Lung (tissue), 11 donors: ENCODE measurements at regions not wholly inside any gene's neighbourhood (a gene's known extent, or its start where the extent isn't known, plus 50 kb on each side); places are given as distances from the start of the nearest gene placed in this dataset.

Source experiments
- ATAC-seq: fragments of 200-7000 bp; cut with Tn5 transposase; one replicate; pipeline ENCODE4 v1.9.1; 2020; ENCODE audit warnings: moderate number of reproducible peaks; ENCODE audit not compliant: insufficient read depth, low FRiP score
- DNase-seq, 3 donors: peaks; one replicate each; pipeline ENCODE4 v3.0.0-alpha.2; 2013 to 2017
- H3K27ac ChIP-seq, 2 donors: one replicate each; pipeline ENCODE4 v1.5.1; 2013; ENCODE audit warnings: mild to moderate bottlenecking in 2 of 2, moderate library complexity in 2 of 2, control low read depth in 1 of 2, inconsistent platforms in 1 of 2, low read depth in 1 of 2, low read length in 1 of 2
- H3K27me3 ChIP-seq, 3 donors: one replicate each; pipeline ENCODE4 v1.5.1; 2013; ENCODE audit warnings: low read length in 2 of 3; ENCODE audit not compliant: control insufficient read depth in 3 of 3, insufficient read depth in 3 of 3
- H3K36me3 ChIP-seq, 4 donors: one replicate each; pipeline ENCODE4 v1.5.1; 2013; ENCODE audit warnings: low read length in 4 of 4, mild to moderate bottlenecking in 1 of 4, moderate library complexity in 1 of 4; ENCODE audit not compliant: control insufficient read depth in 4 of 4, insufficient read depth in 4 of 4
- H3K4me1 ChIP-seq, 5 donors: one replicate each; pipeline ENCODE4 v1.5.1; 2013; ENCODE audit warnings: low read length in 5 of 5, mild to moderate bottlenecking in 2 of 5, moderate library complexity in 1 of 5; ENCODE audit not compliant: control insufficient read depth in 5 of 5, insufficient read depth in 5 of 5
- H3K4me3 ChIP-seq: one replicate; pipeline ENCODE4 v1.5.1; 2013; ENCODE audit warnings: mild to moderate bottlenecking, control low read depth, moderate library complexity
- H3K9ac ChIP-seq, 2 donors: one replicate each; pipeline ENCODE4 v1.5.1; 2013; ENCODE audit warnings: low read length in 2 of 2, control low read depth in 1 of 2; ENCODE audit not compliant: insufficient read depth in 1 of 2
- H3K9me3 ChIP-seq, 4 donors: one replicate each; pipeline ENCODE4 v1.5.1; 2013; ENCODE audit warnings: low read length in 3 of 4, mild to moderate bottlenecking in 1 of 4, moderate library complexity in 1 of 4; ENCODE audit not compliant: control insufficient read depth in 4 of 4, insufficient read depth in 3 of 4
- WGBS, 2 donors: extraction: QIAGEN DNeasy Blood & Tissue Kit; methylation state at CpG; one replicate each; pipeline ENCODE4 v1.1.7; 2013; 5-methylcytosine and 5-hydroxymethylcytosine counted together
- TF ChIP-seq, protein P1 (sequence below): IDR thresholded peaks from 2 replicates; pipeline ENCODE4 v1.5.1; 2012; ENCODE audit warnings: mild to moderate bottlenecking; ENCODE audit errors: control extremely low read depth, extremely low read depth
- donor health status: control.
- donor health status: control.
- donor health status: Bipolar disorder and iron deficiency.
- donor health status: healthy.
- donor health status: DM: yes; HTN: yes; CAD: no.

GRCh38 chr12:75774261-75775052, 257.1 kb downstream of the PHLDA1 start:
- no peak overlapping the region for H3K9ac ChIP-seq
- H3K27ac ChIP-seq, result no peak overlapping the region
- 64 to 92% methylated on average over 2 of the region's 2 CpGs for WGBS, 2 donors
- no peaks in the 10 kb centered on the region for H3K9me3 ChIP-seq
- DNase-seq (no peak), ATAC-seq (no peak)
- no peaks in the 10 kb centered on the region for H3K4me1 ChIP-seq
- no peak overlapping the region for H3K4me3 ChIP-seq
- no peaks in the 10 kb centered on the region for H3K36me3 ChIP-seq
- TF ChIP-seq, protein P1, sequence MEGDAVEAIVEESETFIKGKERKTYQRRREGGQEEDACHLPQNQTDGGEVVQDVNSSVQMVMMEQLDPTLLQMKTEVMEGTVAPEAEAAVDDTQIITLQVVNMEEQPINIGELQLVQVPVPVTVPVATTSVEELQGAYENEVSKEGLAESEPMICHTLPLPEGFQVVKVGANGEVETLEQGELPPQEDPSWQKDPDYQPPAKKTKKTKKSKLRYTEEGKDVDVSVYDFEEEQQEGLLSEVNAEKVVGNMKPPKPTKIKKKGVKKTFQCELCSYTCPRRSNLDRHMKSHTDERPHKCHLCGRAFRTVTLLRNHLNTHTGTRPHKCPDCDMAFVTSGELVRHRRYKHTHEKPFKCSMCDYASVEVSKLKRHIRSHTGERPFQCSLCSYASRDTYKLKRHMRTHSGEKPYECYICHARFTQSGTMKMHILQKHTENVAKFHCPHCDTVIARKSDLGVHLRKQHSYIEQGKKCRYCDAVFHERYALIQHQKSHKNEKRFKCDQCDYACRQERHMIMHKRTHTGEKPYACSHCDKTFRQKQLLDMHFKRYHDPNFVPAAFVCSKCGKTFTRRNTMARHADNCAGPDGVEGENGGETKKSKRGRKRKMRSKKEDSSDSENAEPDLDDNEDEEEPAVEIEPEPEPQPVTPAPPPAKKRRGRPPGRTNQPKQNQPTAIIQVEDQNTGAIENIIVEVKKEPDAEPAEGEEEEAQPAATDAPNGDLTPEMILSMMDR, result no peak
- no peaks in the 10 kb centered on the region for H3K27me3 ChIP-seq

- Histone ChIP-seq H3K36me3 (no peaks in the 10 kb centered on the region), H3K27me3 (no peaks in the 10 kb centered on the region), H3K4me3 (no peak overlapping the region), H3K27ac (no peak overlapping the region), H3K4me1 (no peaks in the 10 kb centered on the region), H3K9me3 (no peaks in the 10 kb centered on the region), H3K9ac (no peak overlapping the region)
- WGBS, 2 donors, result 85 to 86% methylated on average over 6 of the region's 6 CpGs
- TF ChIP-seq, protein P1, result no peak
- ATAC-seq (no peak), DNase-seq (no peak)
Measured at GRCh38 chr12:75773377-75773776, 258.2 kb downstream of the PHLDA1 start.

DNA sequence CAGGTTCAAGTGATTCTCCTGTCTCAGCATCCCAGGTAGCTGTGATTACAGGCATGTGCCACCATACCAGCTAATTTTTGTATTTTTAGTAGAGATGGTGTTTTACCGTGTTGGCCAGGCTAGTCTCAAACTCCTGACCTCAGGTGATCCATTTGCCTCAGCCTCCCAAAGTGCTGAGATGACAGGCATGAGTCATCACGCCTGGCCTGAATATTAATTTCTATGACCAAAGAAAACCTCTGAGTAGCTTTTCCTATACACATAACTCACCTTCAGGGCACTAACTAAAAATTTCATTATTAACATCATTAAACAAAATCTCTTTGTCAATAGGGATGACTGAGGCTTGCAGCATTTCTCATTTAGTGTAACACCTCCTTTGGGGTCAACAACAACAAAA, 259.6 kb upstream of the KRR1 start:
- WGBS, 2 donors, result 93 to 94% methylated on average over 2 of the region's 2 CpGs
- H3K36me3 ChIP-seq, result no peaks in the 10 kb centered on the region
- H3K4me3 ChIP-seq, result no peak overlapping the region
- ATAC-seq, result no peak
- no peak for DNase-seq
- H3K27me3 ChIP-seq, result no peaks in the 10 kb centered on the region
- H3K4me1 ChIP-seq, result no peaks in the 10 kb centered on the region
- no peak overlapping the region for H3K27ac ChIP-seq
- H3K9me3 ChIP-seq, result no peaks in the 10 kb centered on the region
- TF ChIP-seq, protein P1, result no peak
- H3K9ac ChIP-seq, result no peak overlapping the region

DNA sequence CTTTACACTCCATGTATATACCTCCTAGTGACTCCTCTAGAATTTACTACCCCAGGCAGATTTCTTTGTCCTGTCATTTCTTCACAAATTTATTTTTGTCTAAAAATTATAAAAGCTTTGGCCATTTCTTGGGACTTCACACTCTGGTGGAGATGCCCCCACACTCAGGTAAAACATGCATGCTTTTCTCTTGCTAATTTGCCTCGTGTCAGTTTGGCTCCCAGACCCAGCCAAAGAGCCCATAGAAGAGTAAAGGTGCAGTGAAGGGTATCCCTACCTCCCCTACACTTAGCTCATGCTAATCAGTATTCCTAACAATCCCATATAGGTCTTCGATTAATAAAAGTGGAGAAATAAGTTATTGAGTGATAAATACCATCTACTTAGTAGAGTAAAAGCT, 256.5 kb upstream of the KRR1 start:
- no peaks in the 10 kb centered on the region for H3K9me3 ChIP-seq
- no peak overlapping the region for H3K4me3 ChIP-seq
- no peak for DNase-seq
- TF ChIP-seq, protein P1, result no peak
- 75 to 78% methylated on average over 2 of the region's 2 CpGs for WGBS, 2 donors
- H3K27me3 ChIP-seq, result no peaks in the 10 kb centered on the region
- no peaks in the 10 kb centered on the region for H3K4me1 ChIP-seq
- no peak overlapping the region for H3K27ac ChIP-seq
- H3K9ac ChIP-seq, result no peak overlapping the region
- no peak for ATAC-seq
- no peaks in the 10 kb centered on the region for H3K36me3 ChIP-seq
